ENCODE measurements at regions not wholly inside any gene's neighbourhood (a gene's known extent, or its start where the extent isn't known, plus 50 kb on each side); places are given as distances from the start of the nearest gene placed in this dataset.
A peak's percentile ranks its signal among the peaks of the same experiment; 100 is the strongest.

DNA sequence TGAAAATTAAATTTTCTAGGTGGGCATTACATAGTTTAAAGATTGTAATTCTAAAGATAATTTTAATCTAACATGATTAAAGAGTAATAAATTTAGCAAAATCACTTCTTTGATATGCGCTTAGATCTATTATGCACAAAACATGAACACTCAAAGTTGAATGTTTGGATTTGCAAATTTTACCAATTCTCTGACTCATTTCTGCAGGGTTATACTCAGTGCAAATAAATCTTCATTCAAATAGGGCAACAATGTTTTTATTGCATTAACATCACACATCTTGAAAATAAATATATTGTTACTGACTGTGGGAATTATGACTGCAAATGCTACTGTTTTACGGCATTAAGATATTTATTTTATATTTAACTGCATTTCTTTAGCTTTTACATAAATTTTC, 110.7 kb downstream of the OGFRL1 start:
- Histone ChIP-seq H3K36me3 (no peaks in the 10 kb centered on the region), H3K27ac (no peak overlapping the region), H3K4me1 (peaks cover 62 to 71% of the 10 kb centered on the region in 2 donors), H3K4me3 (no peak overlapping the region), H3K9me3 (no peaks in the 10 kb centered on the region), H3K27me3 (no peaks in the 10 kb centered on the region)
- no peak for ATAC-seq
- TF ChIP-seq, protein P1, sequence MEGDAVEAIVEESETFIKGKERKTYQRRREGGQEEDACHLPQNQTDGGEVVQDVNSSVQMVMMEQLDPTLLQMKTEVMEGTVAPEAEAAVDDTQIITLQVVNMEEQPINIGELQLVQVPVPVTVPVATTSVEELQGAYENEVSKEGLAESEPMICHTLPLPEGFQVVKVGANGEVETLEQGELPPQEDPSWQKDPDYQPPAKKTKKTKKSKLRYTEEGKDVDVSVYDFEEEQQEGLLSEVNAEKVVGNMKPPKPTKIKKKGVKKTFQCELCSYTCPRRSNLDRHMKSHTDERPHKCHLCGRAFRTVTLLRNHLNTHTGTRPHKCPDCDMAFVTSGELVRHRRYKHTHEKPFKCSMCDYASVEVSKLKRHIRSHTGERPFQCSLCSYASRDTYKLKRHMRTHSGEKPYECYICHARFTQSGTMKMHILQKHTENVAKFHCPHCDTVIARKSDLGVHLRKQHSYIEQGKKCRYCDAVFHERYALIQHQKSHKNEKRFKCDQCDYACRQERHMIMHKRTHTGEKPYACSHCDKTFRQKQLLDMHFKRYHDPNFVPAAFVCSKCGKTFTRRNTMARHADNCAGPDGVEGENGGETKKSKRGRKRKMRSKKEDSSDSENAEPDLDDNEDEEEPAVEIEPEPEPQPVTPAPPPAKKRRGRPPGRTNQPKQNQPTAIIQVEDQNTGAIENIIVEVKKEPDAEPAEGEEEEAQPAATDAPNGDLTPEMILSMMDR (IDR thresholded peaks at IDR 0.05 in 4 of 5, conservative IDR thresholded peaks at IDR 0.05 in 1 of 5), result no peak
- TF ChIP-seq POLR2A (IDR thresholded peaks at IDR 0.05), result no peak
- no peak for DNase-seq
- intact Hi-C loops (cut with DNase I; ENCODE audit: low total_unique reads) (no loop called here), in situ Hi-C loops (cut with MboI; ENCODE audit: low sequenced_read_pairs in 4 of 4) (no loop called here)

DNA sequence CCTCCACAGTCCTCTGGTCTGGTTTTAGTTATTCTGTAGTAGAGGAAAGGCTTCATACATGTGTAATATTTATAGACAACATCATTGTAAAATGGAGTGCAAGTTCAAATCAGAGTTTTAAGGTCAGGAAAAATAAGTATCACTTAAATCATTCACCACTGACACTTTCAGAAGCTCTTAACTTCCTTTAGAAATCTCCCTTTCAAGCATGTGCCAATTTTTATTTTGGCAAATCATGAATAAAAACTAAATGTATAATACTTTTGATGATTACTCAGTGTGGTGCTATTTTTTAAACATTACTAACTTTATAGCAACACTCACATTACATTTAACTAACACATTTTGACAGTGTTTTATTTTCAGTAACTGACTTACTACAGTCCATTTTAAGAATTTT, 112.2 kb downstream of the OGFRL1 start:
- H3K36me3 ChIP-seq, result no peaks in the 10 kb centered on the region
- H3K27ac ChIP-seq, result peak overlapping the region in 3 of 4 donors; percentile 1 to 42 (median 38)
- H3K4me1 ChIP-seq, result peaks cover 60 to 71% of the 10 kb centered on the region in 2 donors
- H3K27me3 ChIP-seq, result no peaks in the 10 kb centered on the region
- no peaks in the 10 kb centered on the region for H3K9me3 ChIP-seq
- ATAC-seq (no peak), DNase-seq (no peak)
- in situ Hi-C loops (cut with MboI; ENCODE audit: low sequenced_read_pairs in 4 of 4) (loop anchor here in 2 of 4 donors (25.0 kb wide), 2 partner anchors 739 to 839 kb away; partner anchors contain the start of genes SDHAF4 (in 1 of the 2) and SMAP1 (in 1 of the 2)), intact Hi-C loops (cut with DNase I; ENCODE audit: low total_unique reads) (no loop called here)
- no peak overlapping the region for H3K4me3 ChIP-seq
- no peak for TF ChIP-seq POLR2A (IDR thresholded peaks at IDR 0.05)
- TF ChIP-seq, protein P1 (IDR thresholded peaks at IDR 0.05 in 4 of 5, conservative IDR thresholded peaks at IDR 0.05 in 1 of 5), result no peak

DNA sequence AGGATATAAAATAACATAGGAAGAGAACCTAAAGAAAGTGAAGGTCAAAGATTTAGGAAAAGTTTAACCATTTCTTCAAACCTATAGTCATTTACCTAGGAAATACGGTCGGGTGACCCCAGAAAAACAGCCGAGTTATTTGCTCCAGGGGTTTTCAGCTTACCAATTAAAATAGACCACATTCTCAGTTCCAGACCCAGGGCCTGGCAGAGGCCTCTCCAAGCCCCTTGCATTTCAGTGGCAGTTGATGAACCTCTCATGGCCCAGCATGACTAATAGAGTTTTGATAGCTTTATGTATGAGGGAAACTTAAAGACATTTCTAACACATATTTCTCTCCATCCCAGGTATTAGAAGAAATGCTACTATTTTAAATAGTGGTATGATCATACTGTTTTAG, 113.5 kb downstream of the OGFRL1 start:
- Histone ChIP-seq H3K36me3 (no peaks in the 10 kb centered on the region), H3K27ac (peak overlapping the region in 2 of 4 donors; percentile 34 to 42), H3K27me3 (no peaks in the 10 kb centered on the region), H3K9me3 (no peaks in the 10 kb centered on the region), H3K4me3 (no peak overlapping the region), H3K4me1 (peaks cover 54 to 69% of the 10 kb centered on the region in 2 donors)
- no peak for ATAC-seq
- TF ChIP-seq POLR2A (IDR thresholded peaks at IDR 0.05), result no peak
- TF ChIP-seq, protein P1 (IDR thresholded peaks at IDR 0.05 in 4 of 5, conservative IDR thresholded peaks at IDR 0.05 in 1 of 5), result no peak
- in situ Hi-C loops (cut with MboI; ENCODE audit: low sequenced_read_pairs in 4 of 4) (loop anchor here in 2 of 4 donors (25.0 kb wide), 2 partner anchors 740 to 840 kb away; partner anchors contain the start of genes SDHAF4 (in 1 of the 2) and SMAP1 (in 1 of the 2)), intact Hi-C loops (cut with DNase I; ENCODE audit: low total_unique reads) (no loop called here)
- DNase-seq, result no peak

DNA sequence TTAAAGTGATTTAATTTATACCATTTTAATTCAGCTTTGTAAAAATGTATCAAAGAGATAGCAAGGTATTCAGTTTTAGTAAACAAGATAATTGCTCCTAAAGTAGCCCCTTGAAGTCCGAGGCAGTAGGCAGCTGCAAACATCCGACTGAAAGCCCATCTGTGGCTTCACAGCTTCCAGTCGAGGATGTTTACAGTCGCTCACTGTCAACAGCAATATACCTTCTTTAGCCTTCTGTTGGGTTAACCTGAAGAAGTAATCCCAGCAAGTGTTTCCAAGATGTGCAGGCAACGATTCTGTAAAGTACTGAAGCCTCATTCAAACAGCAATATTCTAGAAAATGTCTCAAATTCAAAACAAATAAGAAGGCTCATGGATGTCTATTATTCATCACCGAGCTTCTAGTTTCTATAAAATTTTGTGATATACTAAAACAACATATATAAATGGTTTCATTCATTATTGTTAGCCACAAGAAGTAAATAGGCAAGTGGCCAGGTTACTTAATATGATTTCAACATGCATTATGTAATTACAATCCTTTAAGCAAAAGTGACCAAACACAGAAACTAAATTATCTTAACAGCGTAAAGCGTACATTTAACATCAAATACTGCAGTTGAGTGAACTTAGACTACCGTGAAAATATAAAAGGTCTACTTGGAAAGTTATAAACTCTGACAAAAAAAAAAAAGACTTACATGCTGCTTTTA, 115.0 kb downstream of the OGFRL1 start:
- ATAC-seq (no peak), DNase-seq (no peak)
- no peaks in the 10 kb centered on the region for H3K9me3 ChIP-seq
- H3K4me1 ChIP-seq, result peaks cover 58 to 72% of the 10 kb centered on the region in 2 donors
- H3K27me3 ChIP-seq, result no peaks in the 10 kb centered on the region
- H3K36me3 ChIP-seq, result no peaks in the 10 kb centered on the region
- in situ Hi-C loops (cut with MboI; ENCODE audit: low sequenced_read_pairs in 4 of 4), result loop anchor here in 2 of 4 donors (25.0 kb wide), 2 partner anchors 741 to 841 kb away; partner anchors contain the start of genes SDHAF4 (in 1 of the 2) and SMAP1 (in 1 of the 2)
- intact Hi-C loops (cut with DNase I; ENCODE audit: low total_unique reads), result no loop called here
- TF ChIP-seq, protein P1 (IDR thresholded peaks at IDR 0.05 in 4 of 5, conservative IDR thresholded peaks at IDR 0.05 in 1 of 5), result no peak
- TF ChIP-seq POLR2A (IDR thresholded peaks at IDR 0.05), result no peak
- H3K27ac ChIP-seq, result peak overlapping the region; percentile 48 to 74 (median 62)
- H3K4me3 ChIP-seq, result peak overlapping the region in 1 of 4 donors; percentile 5
